SHP77 treated with DMSO at 0.1 percent for 48 hours (cell line): ENCODE measurements at regions not wholly inside any gene's neighbourhood (a gene's known extent, or its start where the extent isn't known, plus 50 kb on each side); places are given as distances from the start of the nearest gene placed in this dataset.
"Not testable (repeated sequence)": the region's sequence is repeated elsewhere in the genome, so short reads cannot be mapped to it uniquely, and the experiment has no call there.

Source experiments
- DNase-seq: peaks from one replicate; lab custom pipeline; 2025; lab: John Stamatoyannopoulos, UW

DNA sequence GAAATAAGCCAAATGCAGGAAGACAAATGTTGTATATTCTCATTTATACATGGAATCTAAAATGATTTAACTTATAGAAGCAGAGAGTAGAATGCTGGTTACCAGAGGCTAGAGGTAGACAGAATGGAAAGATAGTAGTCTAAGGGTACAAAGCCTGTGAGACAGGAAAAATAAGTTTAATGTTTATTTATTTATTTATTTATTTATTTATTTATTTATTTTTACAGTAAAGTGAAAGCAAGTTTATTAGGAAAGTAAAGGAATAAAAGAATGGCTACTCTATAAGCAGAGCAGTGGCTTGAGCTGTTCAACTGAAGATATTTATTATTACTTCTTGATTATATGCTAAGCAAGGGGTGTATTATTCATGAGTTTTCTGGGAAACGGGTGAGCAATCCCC, 203.2 kb downstream of the LAS1L start:
- no peak for DNase-seq

- no peak for DNase-seq
Measured at GRCh38 chrX:65300104-65300809, 234.3 kb downstream of the LAS1L start.

DNA sequence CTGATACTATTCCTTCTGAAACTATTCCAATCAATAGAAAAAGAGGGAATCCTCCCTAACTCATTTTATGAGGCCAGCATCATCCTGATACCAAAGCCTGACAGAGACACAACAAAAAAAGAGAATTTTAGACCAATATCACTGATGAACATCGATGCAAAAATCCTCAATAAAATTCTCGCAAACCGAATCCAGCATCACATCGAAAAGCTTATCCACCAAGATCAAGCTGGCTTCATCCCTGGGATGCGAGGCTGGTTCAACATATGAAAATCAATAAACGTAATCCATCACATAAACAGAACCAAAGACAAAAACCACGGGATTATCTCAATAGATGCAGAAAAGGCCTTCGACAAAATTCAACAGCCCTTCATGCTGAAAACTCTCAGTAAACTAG, 251.7 kb downstream of the LAS1L start:
- not testable (repeated sequence) for DNase-seq

- DNase-seq, result no peak
Measured at GRCh38 chrX:65273152-65273551, 261.4 kb downstream of the LAS1L start.

GRCh38 chrX:65266482-65266881, 268.1 kb downstream of the LAS1L start:
- DNase-seq, result no peak

GRCh38 chrX:65253817-65254216, 277.6 kb upstream of the ZC4H2 start:
- DNase-seq, result no peak

DNA sequence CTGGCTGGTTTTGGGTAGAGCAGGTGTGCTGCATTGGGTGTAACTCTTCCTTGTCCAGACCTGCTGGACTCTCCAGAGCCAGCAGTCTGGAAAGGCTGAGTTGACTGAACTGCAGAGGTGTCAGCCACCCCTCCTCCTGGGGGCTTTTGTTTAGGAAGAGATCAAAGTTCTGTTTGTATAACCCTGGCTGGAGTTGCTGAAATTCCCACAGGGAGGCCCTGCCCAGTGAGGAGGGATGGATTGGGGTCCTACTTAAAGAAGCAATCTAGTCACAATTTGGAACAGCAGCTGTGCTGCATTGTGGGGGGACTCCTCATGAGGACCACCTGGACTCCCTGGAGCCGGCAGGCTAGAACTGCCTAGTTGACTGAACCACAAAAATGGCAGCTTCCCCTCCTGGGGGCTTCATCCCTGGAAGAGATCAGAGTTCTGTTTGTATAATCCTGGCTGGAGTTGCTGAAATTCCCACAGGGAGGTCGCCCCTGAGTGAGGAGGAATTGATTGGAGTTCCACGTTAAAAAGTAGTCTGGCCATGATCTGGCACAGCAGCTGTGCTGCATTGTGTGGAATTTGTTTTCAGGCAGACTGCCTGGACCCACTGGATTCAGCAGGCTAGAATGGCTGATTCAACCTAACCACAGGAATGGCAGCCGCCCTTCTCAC, 264.9 kb upstream of the ZC4H2 start:
- no peak for DNase-seq

GRCh38 chrX:65203545-65203944, 227.3 kb upstream of the ZC4H2 start:
- no peak for DNase-seq

DNA sequence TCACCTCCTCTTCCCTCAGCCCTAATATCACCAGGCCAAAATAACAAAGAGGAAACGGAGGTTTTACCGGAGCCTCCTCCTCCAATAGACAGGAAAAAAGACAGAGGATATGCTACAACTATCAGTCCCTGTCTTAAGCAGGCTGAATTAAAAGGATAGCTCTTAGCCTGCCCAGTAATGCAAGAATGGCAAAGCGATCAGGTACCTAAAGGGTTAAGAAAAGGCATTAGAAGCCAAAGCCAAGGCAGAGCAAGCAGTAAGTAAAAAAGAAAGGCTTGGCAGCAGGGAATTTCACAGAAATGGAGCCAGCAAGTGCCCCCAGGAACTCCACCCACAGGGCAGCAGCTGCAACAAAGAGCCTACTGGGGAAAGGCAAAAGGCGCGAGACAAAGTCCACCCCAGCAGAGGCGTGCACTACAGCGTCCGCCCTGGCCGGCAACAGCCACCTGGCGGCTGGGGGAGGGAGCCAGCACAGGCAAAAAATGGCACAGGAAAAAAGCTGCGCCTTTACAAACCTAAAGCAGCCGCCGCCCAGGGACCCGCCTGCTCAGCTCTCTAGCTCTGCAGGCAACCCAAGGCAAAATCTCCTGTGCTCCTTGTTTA, 220.6 kb upstream of the ZC4H2 start:
- DNase-seq, result peak; percentile 34

DNA sequence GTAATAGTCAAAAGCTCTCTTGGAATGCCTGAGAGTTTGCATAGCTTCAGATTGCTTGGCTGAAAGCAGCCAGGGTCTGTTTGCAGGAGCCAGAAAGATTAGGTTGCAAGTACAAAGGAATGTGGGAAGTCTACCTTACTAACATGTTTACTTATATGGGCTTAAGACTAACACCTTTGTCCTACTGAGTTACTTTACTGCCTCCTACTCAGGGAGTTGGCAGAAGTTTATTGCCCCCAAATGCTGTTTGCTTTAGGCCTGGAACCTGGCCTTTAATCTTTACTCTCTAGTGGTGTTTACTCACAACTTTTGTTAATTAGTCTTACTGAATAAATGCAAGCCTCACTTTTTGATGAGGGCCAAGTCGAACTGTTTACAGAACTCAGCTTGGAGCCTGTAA, 219.4 kb upstream of the ZC4H2 start:
- no peak for DNase-seq

DNA sequence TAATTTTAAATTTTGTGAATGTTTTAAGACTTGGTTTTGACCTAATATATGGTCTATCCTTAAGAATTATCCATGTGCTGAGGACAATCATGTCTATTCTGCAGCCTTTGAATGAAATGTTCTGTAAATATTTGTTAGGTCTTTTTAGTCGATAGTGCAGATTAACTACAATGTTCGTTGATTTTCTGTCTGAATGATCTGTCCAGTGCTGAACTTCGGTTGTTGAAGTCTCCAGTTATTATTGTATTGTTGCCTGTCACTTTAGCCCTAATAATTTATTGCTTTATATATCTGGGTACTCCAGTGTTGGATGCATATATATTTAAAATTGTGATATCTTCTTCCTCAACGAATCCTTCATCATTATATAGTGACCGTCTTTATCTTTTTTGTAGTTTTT, 218.3 kb upstream of the ZC4H2 start:
- no peak for DNase-seq

DNA sequence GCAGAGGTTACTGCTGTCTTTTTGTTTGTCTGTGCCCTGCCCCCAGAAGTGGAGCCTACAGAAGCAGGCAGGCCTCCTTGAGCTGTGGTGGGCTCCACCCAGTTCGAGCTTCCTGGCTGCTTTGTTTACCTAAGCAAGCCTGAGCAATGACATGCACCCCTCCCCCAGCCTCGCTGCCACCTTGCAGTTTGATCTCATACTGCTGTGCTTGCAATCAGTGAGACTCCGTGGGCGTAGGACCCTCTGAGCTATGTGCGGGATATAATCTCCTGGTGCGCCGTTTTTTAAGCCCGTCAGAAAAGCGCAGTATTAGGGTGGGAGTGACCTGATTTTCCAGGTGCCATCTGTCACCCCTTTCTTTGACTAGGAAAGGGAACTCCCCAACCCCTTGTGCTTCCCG, 187.1 kb upstream of the ZC4H2 start:
- DNase-seq, result peak; percentile 3

DNA sequence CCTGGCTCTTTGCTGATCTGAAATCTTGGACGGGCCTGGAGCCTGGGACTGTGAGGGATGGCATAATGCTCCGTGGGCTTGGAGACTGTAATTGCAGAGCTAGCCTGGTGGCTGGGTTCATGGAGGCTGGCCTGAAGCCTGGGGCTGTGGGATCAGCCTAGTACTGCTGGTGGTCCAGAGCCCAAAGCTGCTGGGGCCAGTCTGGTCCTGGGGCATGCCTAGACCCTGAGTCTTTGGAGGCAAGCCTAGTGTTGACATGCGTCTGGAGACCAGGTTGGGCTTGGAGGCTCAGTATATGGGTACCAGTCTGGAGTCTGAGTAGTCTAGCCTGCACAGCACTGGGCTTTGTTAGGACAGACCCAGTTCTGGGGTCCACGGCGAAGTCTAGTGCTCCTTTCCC, 172.0 kb upstream of the ZC4H2 start:
- DNase-seq, result no peak

GRCh38 chrX:65136424-65136823, 160.2 kb upstream of the ZC4H2 start:
- no peak for DNase-seq

DNA sequence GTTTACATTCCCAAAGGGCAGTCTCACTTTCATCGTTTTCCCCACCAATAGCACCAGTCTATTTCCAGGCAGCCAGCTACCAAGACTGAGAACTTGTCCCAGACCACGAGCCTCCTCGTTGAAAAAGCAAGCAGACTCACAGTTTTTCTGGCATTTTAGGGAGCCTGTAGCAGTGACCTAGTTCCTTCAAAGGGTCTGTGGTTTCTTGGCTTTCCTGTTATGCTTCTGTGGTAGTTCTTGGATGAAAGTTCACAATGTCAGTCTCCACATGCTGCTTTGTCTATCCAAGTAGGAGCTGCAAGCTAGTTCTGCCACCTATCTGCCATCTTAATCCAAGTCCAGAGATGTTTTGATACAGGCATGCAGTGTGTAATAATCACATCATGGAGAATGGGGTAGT, 151.6 kb upstream of the ZC4H2 start:
- DNase-seq, result no peak

- no peak for DNase-seq
Measured at GRCh38 chrX:65098851-65099250, 122.6 kb upstream of the ZC4H2 start.

GRCh38 chrX:65093658-65094057, 117.4 kb upstream of the ZC4H2 start:
- no peak for DNase-seq

- DNase-seq, result no peak
Measured at GRCh38 chrX:65073233-65073632, 97.0 kb upstream of the ZC4H2 start.

DNA sequence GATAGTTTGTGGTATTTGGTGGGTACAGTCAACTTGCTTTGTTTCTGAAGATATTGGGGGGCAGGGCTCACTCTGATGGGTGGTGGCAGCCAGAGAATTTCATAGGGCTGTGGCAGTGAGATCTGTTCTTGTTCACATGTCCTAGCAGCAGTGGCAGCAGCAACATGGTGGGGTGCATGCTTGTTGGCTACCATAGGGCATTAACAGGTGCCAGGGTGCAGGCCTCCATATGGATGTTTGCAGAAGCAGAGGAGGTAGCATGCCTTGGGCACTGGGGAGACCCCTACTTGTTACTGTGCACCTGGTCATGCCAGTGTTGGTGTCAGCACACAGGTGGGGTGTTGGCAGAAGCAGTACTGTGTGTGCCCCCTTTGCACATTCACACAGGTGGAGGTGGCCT, 96.3 kb upstream of the ZC4H2 start:
- no peak for DNase-seq

DNA sequence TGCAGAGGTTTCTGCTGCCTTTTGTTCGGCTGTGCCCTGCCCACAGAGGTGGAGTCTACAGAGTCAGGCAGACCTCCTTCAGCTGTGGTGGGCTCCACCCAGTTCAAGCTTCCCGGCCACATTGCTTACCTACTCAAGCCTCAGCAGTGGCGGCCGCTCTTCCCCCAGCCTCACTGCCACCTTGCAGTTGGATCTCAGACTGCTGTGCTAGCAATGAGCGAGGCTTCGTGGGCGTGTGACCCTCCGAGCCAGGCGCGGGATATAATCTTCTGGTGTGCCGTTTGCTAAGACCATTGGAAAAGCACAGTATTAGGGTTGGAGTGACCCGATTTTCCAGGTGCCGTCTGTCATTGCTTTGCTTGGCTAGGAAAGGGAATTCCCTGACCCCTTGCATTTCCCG, 82.4 kb upstream of the ZC4H2 start:
- DNase-seq, result not testable (repeated sequence)

DNA sequence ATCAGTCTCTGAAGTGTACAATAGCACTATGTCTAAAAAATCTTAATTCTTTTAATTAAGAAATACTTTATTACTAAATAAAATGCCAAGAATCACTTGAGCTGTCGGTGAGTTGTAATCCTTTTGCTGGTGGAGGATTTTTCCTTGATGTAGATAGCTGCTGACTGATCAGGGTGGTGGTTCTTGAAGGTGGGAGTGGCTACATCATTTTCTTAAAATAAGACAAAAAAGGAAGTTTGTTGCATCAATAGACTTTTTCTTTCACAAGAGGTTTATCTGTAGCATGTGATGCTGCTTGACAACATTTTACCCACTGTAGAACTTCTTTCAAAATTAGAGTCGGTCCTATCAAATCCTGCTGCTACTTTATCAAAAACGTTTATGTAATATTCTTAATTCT, 68.8 kb upstream of the ZC4H2 start:
- no peak for DNase-seq

- DNase-seq, result no peak
Measured at GRCh38 chrX:65035446-65035770, 59.2 kb upstream of the ZC4H2 start.

- peak; percentile 46 for DNase-seq
Measured at GRCh38 chrX:65034668-65035445, 58.6 kb upstream of the ZC4H2 start, which contains the start of gene ZC3H12B. TSS of gene ZC3H12B (plus strand) at chrX:65034826.
